HL-60 (cell line): ENCODE measurements at regions not wholly inside any gene's neighbourhood (a gene's known extent, or its start where the extent isn't known, plus 50 kb on each side); places are given as distances from the start of the nearest gene placed in this dataset.

Source experiments
- CTCF ChIP-seq: IDR thresholded peaks from one replicate; pipeline ENCODE4 v1.5.1; 2011; ENCODE audit warnings: low read length, control low read depth, inconsistent platforms; ENCODE audit not compliant: insufficient read depth
- GABPA ChIP-seq: IDR thresholded peaks from 2 replicates; pipeline ENCODE4 v1.6.1; 2012; ENCODE audit warnings: low read depth
- POLR2AphosphoS5 ChIP-seq: IDR thresholded peaks from 2 replicates; pipeline ENCODE4 v1.6.1; 2012; ENCODE audit warnings: low read depth

- no peak for TF ChIP-seq CTCF
- TF ChIP-seq GABPA, result no peak
- TF ChIP-seq POLR2AphosphoS5, result no peak
These were observed 253.0 kb upstream of the NCKAP5 start for GRCh38 chr2:133821107-133821760.
